ENCODE measurements at regions not wholly inside any gene's neighbourhood (a gene's known extent, or its start where the extent isn't known, plus 50 kb on each side); places are given as distances from the start of the nearest gene placed in this dataset.

DNA sequence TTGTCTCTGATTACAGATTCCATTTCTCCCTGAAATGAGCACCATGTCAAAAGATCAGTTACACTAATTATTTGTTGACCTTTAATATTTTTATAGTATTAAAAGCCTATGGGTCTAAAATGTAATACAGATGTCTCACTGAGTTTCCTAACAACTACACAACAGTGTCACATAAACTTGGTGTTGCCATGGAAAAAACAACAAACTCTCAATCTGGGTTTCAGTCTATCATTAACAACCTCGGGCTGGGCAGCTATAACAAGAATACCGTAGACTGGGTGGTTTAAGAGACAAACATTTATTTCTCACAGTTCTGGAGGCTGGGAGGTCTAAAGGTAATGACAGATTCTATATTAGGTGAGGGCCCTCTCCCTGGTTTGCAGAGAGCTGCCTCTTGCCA lies 407.1 kb downstream of the HNRNPD start:
- TF ChIP-seq, protein P1, sequence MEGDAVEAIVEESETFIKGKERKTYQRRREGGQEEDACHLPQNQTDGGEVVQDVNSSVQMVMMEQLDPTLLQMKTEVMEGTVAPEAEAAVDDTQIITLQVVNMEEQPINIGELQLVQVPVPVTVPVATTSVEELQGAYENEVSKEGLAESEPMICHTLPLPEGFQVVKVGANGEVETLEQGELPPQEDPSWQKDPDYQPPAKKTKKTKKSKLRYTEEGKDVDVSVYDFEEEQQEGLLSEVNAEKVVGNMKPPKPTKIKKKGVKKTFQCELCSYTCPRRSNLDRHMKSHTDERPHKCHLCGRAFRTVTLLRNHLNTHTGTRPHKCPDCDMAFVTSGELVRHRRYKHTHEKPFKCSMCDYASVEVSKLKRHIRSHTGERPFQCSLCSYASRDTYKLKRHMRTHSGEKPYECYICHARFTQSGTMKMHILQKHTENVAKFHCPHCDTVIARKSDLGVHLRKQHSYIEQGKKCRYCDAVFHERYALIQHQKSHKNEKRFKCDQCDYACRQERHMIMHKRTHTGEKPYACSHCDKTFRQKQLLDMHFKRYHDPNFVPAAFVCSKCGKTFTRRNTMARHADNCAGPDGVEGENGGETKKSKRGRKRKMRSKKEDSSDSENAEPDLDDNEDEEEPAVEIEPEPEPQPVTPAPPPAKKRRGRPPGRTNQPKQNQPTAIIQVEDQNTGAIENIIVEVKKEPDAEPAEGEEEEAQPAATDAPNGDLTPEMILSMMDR (IDR thresholded peaks at IDR 0.05): no peak
- TF ChIP-seq POLR2A (IDR thresholded peaks at IDR 0.05): no peak
